ENCODE measurements at regions not wholly inside any gene's neighbourhood (a gene's known extent, or its start where the extent isn't known, plus 50 kb on each side); places are given as distances from the start of the nearest gene placed in this dataset.
"Not testable (repeated sequence)": the region's sequence is repeated elsewhere in the genome, so short reads cannot be mapped to it uniquely, and the experiment has no call there.

DNA sequence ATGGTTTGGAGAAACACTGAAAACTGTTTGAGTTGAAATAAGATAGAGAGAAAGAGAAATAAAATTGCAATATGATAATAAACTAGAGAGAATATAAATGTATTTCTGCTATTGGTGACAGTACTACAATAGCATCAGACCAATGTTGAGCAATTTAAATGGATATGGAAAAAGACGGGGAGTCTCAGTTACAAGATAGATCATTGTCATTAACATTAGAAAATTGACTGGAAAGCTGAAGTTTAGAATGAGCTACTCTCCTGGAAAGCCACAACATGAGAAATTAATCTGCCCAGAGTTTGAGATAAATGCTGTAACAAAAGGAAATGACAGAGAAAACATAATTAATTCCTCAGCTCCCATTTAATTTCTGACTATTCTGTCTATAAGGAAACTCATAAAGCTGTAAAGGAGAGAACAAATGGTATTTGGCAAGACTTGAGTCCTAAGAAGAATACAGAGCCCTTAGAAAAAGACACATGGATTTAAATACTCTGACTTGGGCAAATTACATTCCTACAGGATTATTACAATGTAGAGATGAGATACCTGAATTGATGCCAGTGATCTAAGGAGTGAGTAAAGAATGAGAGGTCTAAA is 624.5 kb upstream of the CHD1 start:
- H3K4me3 ChIP-seq (ENCODE audit: control insufficient read depth, low read depth, low read length): no peak overlapping the region
- no peak for DNase-seq (ENCODE audit: low read depth)
- TF ChIP-seq, protein P1, sequence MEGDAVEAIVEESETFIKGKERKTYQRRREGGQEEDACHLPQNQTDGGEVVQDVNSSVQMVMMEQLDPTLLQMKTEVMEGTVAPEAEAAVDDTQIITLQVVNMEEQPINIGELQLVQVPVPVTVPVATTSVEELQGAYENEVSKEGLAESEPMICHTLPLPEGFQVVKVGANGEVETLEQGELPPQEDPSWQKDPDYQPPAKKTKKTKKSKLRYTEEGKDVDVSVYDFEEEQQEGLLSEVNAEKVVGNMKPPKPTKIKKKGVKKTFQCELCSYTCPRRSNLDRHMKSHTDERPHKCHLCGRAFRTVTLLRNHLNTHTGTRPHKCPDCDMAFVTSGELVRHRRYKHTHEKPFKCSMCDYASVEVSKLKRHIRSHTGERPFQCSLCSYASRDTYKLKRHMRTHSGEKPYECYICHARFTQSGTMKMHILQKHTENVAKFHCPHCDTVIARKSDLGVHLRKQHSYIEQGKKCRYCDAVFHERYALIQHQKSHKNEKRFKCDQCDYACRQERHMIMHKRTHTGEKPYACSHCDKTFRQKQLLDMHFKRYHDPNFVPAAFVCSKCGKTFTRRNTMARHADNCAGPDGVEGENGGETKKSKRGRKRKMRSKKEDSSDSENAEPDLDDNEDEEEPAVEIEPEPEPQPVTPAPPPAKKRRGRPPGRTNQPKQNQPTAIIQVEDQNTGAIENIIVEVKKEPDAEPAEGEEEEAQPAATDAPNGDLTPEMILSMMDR (conservative IDR thresholded peaks at IDR 0.05; ENCODE audit: control insufficient read depth, insufficient read depth, low read depth, low read length): no peak

DNA sequence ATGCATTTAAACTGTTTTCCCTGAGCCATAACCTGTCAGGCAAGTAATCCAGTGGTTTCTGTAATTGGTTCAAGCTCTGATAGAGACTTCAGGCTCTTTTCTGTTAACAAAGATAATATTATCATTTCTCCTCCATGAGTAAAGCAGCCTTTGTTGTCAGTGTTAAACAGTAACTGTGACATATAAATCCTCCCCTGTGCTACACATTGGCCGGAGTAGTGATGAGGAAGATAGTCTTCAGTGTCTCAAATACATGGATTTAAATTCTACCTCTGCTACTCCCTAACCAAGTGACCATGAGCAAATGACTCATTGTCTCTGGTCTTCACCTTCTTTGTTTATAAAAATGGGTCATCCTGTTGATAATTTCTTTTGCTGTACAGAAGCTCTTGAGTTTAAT is 615.5 kb upstream of the CHD1 start:
- TF ChIP-seq, protein P1 (conservative IDR thresholded peaks at IDR 0.05; ENCODE audit: control insufficient read depth, insufficient read depth, low read depth, low read length): no peak
- DNase-seq (ENCODE audit: low read depth): no peak

DNA sequence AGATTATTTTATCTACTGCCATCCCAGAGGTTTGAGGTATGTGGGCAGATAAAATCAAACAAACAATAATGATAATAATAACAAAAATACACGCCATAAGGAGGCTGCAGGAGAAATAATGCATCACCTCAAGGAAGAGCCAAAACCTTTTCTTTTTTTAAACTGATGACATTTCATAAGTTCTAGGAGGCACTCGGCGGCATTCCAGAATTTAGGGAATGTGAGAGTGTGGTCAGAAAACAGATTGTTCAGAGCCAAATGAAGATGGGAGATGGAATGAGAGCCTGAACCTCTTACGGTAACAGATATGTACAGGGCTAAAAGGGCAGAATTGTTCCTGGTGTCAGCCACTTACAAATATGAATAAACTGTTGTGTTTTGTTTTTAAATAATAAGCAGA is 615.0 kb upstream of the CHD1 start:
- no peak overlapping the region for H3K4me3 ChIP-seq (ENCODE audit: control insufficient read depth, low read depth, low read length)
- TF ChIP-seq, protein P1 (conservative IDR thresholded peaks at IDR 0.05; ENCODE audit: control insufficient read depth, insufficient read depth, low read depth, low read length): no peak
- peak; percentile 1 for DNase-seq (ENCODE audit: low read depth)

More for the DNA sequence above, 615.5 kb upstream of the CHD1 start:
- H3K4me3 ChIP-seq (ENCODE audit: control insufficient read depth, low read depth, low read length): no peak overlapping the region

DNA sequence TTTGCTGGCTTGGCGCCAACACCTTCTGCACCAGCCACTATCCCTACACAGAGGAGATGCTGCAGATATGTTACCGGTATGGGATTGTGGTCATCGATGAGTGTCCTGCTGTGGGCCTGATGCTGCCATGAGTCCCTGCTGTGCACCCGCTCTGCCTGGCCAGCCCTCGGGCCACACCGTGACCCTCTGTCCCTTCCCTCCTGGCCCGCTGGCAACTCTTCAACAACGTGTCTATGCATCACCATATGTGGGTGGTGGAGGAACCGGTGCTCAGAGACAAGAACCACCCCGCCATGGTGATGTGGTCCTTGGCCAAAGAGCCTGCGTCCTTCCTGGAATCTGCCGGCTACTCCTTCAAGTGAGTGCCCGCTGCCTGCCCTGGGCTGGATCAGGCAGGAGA is 605.4 kb upstream of the CHD1 start:
- H3K4me3 ChIP-seq (ENCODE audit: control insufficient read depth, low read depth, low read length); DNase-seq (ENCODE audit: low read depth): not testable (repeated sequence)

DNA sequence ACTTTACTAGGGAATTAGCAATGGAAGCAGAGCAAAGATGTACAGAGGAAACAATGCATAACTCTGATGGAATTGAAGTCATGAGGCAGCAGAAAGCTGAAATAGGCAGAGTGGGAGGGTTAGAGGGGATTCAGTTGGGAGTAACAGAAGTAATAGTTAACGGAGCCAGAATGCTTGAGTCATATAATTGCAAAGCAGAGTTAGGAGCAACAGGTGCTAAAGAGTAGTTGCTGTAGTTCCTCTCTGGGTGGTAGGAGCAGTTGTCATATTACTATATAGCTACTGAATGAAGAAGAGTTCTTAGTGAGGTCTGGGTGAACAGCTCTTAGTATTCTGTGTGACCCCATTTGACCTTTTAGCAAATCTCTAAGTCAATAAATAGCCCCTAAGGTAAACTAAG is 592.9 kb upstream of the CHD1 start:
- not testable (repeated sequence) for DNase-seq (ENCODE audit: low read depth); H3K4me3 ChIP-seq (ENCODE audit: control insufficient read depth, low read depth, low read length)

DNA sequence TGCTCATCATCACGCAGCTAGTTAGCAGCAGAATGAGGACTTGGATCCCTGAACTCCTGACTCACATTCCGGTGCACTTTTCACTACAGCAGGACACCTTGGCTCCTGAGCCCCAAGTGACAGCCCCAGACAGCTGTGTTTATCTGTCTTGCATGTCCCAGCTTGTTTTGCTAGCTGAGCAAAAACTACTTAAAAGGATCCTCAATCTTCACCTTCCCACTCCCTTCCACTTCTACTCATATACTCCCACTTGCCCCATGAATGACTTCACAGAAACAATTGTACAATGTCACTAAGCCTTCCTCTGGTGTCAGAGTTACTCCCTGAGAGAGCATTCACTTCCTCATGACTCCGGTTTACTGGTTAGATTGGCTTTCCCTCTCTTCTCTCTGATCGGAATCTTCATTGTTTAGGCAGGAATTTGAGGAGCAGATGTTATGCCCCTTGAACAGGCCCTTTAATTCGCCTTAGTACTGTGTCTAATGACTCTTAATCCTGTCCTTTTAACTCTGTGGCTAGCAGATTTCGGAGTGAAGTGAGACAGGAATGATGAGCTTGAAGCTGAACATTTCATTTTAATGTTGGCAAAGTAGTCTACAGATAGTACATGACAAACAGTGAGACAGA is 587.2 kb upstream of the CHD1 start:
- not testable (repeated sequence) for DNase-seq (ENCODE audit: low read depth); H3K4me3 ChIP-seq (ENCODE audit: control insufficient read depth, low read depth, low read length)

DNA sequence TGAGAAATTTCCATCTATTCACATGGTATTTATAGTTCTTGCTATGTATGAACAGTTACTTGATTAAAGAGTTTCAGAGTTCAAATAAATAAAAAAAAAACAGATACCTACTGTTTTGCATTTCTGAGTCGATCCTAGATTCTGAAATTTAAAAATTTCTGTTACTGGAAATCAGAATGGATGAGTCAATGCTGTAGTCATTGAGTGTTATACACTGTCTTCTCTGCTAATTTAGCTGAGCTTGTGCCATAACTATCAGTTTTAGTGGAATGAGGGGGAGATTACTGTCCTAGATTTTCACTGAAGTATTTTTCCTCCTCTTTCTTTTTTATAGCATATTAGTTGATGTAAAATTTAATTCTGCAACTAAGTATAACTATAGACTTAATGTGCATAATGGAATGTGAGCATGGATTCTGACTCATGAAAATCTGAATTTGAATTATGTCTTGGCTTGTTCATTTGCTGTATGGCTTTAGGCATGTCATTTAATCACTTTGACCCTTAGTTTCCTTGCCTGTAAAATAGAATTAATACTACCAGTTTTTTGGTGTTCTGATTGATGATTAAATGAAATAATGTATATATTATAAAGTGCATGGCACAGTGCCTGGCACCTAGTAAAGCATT is 581.5 kb upstream of the CHD1 start:
- not testable (repeated sequence) for H3K4me3 ChIP-seq (ENCODE audit: control insufficient read depth, low read depth, low read length); DNase-seq (ENCODE audit: low read depth)

DNA sequence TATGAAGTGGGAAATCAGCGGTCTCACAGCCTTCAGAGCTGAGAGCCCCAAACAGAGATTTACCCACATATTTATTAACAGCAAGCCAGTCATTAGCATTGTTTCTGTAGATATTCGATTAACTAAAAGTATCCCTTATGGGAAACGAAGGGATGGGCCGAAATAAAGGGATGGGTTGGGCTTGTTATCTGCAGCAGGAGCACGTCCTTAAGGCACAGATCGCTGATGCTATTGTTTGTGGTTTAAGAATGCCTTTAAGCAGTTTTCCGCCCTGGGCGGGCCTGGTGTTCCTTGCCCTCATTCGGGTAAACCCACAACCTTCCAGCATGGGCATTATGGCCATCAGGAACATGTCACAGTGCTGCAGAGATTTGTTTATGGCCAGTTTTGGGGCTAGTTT is 580.3 kb upstream of the CHD1 start:
- not testable (repeated sequence) for DNase-seq (ENCODE audit: low read depth); H3K4me3 ChIP-seq (ENCODE audit: control insufficient read depth, low read depth, low read length)

DNA sequence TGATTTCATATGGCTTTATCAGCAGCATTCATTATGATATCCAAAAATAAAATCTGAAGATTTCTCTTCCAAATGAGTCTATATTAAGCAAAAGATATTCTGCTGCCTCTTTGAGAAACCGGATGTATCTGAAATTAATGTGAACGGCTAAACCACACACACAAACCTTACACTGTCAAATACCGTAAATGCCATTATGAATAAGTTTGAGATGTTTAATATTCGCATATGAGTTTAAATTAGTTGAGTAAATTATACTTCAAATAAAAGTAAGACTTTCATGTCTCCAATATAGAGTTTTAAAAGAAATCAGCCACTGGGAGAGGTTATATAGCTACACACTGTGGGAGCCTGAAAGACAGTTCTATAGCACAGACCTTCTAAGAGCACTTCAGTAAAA is 566.6 kb upstream of the CHD1 start:
- H3K4me3 ChIP-seq (ENCODE audit: control insufficient read depth, low read depth, low read length); DNase-seq (ENCODE audit: low read depth): not testable (repeated sequence)

DNA sequence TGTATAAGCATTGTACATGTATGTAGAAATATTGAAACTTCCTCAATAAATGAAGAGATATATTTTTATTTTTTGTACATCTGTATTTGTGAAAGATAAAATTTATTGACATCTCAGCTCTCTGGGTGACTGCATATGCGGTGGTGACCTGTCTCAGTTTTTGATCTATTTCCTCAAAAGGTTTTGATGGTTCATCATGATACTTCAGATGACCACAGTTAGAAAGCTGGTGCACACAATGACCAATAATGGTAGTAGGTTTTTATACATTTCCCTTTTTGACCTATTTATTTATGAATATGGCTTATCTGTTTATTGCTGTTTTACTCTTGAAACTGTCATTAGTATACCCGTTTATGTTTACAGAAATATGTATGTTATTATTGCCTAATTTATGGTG is 549.6 kb upstream of the CHD1 start:
- DNase-seq (ENCODE audit: low read depth); H3K4me3 ChIP-seq (ENCODE audit: control insufficient read depth, low read depth, low read length): not testable (repeated sequence)

DNA sequence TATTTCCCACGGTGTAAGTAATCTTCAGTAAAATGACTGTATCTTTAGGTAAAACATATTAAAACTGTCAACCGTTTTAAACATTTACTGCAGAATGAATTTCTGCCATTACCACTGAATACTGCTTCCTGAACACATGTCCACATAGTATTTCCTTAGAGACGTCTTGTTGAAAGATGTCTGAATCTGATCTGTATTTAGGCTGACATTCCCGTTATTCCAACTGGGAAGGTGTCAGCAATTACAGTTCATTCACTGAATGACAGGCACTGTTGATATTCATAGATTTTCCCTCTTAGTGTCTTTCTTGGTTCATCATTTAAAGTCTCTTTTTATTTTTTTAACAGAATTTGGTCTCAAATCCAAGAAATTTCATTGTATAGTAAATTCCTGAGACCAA is 544.5 kb upstream of the CHD1 start:
- DNase-seq (ENCODE audit: low read depth); H3K4me3 ChIP-seq (ENCODE audit: control insufficient read depth, low read depth, low read length): not testable (repeated sequence)

DNA sequence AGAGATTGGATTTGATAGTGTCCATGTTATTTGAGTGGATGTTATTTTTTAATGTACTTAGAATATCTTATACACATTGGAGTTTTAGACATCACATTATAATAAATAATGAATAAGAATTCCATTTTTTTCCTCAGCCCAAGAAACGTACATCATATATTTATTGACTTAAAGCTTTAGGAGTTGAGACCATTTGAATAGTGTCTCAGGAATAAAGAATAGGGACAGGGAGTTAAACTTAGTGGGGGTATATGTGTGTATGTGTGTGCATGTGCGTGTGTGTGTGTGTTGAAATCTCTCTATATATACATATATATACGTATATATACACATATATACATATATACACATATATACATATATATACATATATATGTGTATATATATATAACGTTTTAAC is 542.9 kb upstream of the CHD1 start:
- not testable (repeated sequence) for DNase-seq (ENCODE audit: low read depth); H3K4me3 ChIP-seq (ENCODE audit: control insufficient read depth, low read depth, low read length)

DNA sequence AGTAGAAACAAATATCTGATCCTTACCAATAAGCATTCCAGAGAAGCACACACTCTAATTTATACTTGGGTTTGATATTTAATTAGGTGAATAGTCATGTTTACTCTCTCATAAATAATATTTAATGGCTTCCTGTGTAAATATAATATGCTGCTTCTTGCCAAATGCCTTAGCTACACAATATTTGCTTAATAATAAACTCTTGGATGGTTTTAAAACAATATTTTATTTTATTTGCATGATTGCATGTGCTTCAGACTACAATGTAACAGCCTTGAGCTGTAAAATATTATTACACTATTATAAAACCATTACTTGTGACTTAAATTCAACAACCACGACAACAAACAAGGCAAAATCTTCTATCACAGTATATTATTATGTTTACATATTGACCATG is 542.4 kb upstream of the CHD1 start:
- not testable (repeated sequence) for DNase-seq (ENCODE audit: low read depth); H3K4me3 ChIP-seq (ENCODE audit: control insufficient read depth, low read depth, low read length)

DNA sequence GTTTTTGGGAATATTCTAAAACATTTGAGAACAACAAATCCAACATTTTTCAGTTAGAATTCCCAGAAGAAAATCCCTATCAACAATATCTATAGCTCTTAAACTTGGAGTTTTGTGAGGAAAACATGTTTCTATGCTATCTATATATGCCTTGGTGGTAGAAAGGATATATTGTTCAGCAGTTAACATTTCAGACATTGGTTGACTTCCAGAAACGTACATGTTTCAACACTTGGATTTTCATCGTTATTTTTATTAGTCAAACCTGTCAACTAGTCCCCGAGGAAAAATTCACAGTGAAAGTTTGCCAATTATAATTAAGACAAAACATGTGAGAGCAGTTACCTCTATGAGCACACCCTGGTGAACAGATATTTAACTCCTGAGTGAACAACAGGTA is 541.8 kb upstream of the CHD1 start:
- H3K4me3 ChIP-seq (ENCODE audit: control insufficient read depth, low read depth, low read length); DNase-seq (ENCODE audit: low read depth): not testable (repeated sequence)

All from fibroblast of mammary gland (primary cell).